ENCODE measurements at regions not wholly inside any gene's neighbourhood (a gene's known extent, or its start where the extent isn't known, plus 50 kb on each side); places are given as distances from the start of the nearest gene placed in this dataset.
"Not testable (repeated sequence)": the region's sequence is repeated elsewhere in the genome, so short reads cannot be mapped to it uniquely, and the experiment has no call there.

- no peak for DNase-seq (ENCODE audit: low read depth, low spot score)
Observed at GRCh38 chr14:95818581-95818980, 58.1 kb upstream of the TUNAR start.

- no peak for DNase-seq (ENCODE audit: low read depth, low spot score)
Observed at GRCh38 chr14:95817271-95817670, 59.4 kb upstream of the TUNAR start.

- DNase-seq (ENCODE audit: low read depth, low spot score), result no peak
Observed at GRCh38 chr14:95816539-95816938, 60.1 kb upstream of the TUNAR start.

DNA sequence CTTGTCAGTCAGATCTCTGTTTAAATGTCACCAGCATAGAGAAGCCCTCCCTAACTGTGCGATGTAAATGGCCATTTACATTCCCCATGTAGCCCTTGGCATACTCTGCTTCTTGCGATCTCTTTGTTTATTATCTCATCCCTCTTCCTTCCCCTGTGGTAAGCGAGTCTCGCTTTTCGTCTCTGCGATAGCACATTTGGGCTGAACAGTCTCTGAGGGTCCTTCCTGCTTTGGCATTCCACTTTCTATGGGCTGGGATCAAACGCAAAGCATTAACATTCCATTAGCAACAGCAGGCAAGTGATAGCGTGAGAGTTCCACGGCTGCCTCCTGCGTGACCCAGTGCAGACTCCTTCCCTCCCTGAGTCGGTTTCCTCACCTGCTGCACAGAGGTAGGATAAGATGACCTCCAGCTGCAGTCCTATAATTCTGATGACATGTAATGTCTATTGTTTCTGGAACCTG is 61.4 kb upstream of the TUNAR start:
- DNase-seq (ENCODE audit: low read depth, low spot score), result no peak

DNA sequence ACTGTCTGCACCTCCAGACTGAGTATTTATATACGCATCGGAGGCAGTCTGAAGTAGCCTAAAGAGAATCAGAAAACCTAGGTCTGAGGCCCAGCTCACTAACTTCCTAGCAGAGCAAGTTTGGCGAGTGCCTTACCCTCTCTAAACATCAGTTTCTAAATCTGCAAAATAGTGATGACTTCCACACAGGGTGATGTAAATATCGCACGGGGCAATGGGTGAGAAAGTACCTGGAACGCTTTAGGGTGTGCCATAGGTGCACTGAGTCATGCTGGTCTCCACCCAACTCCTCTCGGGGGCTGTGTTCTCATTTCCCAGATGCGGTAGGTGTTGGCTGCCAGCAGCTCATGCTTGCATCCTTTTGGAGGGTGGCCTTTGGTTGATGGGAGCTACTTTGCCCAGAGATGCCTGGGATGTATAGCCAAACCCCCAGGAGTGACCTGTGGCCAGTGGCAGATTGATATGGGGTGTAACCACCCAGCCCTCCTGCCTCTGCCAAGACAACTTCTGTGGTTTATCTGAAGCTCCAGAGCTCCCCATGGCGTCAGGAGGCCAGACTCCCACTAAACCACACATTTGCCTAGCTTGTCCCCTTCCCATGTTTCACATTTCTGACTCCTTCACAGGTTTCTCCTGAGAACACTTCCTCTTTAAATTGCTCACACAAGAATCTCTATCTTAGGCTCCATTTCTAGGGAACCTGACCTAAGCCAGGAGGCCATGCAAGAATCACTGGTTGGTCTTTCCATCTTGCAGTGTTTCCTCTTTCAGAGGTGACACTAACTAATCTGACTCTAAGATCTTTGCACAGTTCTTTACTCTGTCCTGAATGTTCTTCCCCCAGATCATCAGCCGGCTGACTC is 62.0 kb upstream of the TUNAR start:
- no peak for DNase-seq (ENCODE audit: low read depth, low spot score)

GRCh38 chr14:95811813-95812212 is 64.8 kb upstream of the TUNAR start:
- no peak for DNase-seq (ENCODE audit: low read depth, low spot score)

GRCh38 chr14:95808371-95808770 is 68.3 kb upstream of the TUNAR start:
- no peak for DNase-seq (ENCODE audit: low read depth, low spot score)

DNA sequence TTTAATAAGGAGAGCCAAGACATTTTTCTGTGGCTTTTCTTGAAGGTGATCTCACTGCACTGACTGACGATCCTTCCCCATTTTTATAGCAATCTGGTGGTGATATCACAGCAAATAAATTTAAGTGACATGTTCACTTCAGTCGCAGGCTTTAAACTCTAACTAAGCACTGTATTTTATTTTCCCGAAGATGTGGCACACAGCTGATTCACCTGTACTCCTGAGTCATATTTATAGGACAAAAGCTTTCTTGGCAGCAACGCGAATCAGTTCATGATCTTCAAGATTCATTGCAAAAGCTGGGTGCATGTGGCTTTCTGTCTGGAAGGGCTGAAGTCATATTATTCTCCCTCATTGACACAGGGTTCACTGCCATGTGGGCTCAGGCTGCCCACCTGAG is 79.8 kb upstream of the TUNAR start:
- DNase-seq (ENCODE audit: low read depth, low spot score), result no peak

DNA sequence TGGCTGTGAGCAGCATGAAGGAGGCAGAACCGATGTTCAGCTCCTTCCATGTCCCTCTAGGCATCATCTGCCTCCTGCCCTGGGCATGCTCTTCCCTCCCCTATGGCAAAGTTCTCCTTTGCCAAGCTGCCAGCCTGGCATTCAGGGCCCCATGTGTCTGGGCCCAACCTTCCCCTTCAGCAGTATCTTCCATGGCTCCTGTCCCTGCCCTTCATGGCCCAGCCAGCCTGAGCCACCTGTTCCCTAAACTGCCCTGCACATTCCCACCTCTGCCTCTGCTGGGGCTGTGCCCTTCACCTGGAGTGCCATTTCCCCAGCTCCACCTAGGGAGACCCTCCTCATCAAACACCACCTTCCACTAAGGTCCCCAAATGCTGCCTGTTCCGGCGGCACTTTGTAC is 74.0 kb upstream of the TCL1A start:
- no peak for DNase-seq (ENCODE audit: low read depth, low spot score)

DNA sequence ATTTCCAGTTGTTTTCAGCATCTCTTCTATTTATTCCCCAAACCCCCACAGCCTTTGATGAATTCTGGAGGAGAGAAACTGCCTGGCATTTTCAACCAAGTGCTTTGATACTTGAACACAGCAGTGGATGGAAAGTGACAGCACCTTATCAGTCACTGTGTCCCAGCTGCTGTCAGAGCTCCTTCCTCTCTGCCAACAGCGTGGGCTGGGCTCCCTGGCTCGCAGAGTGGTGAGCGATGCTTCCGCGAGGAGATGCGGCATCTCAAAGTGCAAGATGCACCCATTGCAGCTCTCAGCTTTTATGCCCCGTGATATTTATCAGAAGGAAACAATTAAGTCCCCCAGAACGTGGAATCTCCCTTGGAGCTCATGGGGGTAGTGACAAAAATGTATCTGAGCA is 72.6 kb upstream of the TCL1A start:
- no peak for DNase-seq (ENCODE audit: low read depth, low spot score)

- DNase-seq (ENCODE audit: low read depth, low spot score), result no peak
Observed at GRCh38 chr14:95784137-95784536, 70.2 kb upstream of the TCL1A start.

- DNase-seq (ENCODE audit: low read depth, low spot score), result no peak
Observed at GRCh38 chr14:95776798-95777534, 63.0 kb upstream of the TCL1A start.

DNA sequence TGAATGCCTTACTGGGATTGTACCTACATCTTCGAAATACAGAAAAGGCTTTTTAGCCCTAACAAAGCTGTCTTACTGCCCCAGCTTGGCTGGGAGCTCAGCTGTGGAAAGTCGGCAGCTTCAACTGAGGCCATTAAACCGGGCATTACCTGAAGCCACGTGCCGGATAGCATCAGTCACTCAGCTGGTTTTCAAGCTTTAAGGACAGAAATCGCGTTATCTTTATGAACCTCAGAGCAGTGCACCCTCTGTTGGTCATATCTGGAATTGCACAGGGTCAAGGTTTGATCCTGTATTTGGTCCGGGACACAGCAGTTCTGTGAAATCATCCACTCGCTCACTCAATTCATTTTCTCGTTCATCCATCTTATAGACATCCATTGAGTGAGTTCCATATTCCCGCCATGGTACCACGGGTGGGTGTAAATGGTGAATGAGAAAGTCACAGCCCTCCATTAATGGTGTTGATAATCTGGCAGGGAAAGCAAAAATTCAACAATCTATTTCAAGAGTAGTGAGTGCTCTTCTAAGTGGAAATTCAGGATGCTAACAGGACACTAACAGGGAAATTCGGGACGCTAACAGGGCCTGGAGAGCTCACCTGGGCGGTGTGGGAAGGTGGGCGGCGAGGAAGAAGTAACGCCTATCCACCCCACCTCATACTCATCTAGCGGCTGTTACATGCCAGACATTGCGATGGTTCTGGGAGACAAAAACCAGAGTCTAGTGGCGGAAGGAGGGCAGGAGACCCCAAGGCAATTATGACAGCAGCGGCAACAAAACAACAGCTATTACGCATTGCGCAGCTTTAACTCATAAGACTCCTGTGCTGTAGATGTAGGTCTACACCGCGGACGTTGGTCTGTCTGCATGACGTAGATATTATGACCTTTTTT is 60.6 kb upstream of the TCL1A start:
- DNase-seq (ENCODE audit: low read depth, low spot score), result peak; percentile 7

- DNase-seq (ENCODE audit: low read depth, low spot score), result no peak
Observed at GRCh38 chr14:95770777-95771176, 56.9 kb upstream of the TCL1A start.

DNA sequence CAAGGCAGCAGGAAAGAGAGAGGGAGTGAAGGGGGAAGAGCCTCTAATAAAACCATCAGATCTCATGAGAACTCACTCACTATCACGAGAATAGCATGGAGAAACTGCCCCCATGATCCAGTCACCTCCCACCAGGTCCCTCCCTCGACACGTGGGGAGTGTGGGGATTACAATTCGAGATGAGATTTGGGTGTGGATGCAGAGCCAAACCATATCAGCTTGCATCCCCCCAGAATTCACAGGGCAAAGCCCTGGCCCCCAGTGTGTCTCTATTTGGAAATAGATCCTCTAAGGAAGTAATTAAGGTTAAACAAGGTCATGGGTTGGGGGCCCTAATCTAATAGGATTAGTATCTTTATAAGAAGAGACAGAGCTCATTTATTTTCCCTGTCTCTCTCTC is 56.1 kb upstream of the TCL1A start:
- DNase-seq (ENCODE audit: low read depth, low spot score), result no peak

DNA sequence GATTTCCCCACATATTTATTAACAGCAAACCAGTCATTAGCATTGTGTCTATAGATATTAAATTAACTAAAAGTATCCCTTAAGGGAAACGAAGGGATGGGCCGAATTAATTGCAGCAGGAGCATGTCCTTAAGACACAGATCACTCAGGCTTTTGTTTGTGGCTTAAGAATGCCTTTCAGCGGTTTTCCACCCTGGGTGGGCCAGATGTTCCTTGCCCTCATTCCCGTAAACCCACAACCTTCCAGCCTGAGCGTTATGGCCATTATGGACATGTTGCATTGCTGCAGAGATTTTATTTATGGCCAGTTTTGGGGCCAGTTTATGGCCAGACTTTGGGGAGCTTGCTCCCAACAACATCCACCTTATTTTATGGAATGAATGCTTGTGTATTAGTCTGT is 55.5 kb upstream of the TCL1A start:
- not testable (repeated sequence) for DNase-seq (ENCODE audit: low read depth, low spot score)

DNA sequence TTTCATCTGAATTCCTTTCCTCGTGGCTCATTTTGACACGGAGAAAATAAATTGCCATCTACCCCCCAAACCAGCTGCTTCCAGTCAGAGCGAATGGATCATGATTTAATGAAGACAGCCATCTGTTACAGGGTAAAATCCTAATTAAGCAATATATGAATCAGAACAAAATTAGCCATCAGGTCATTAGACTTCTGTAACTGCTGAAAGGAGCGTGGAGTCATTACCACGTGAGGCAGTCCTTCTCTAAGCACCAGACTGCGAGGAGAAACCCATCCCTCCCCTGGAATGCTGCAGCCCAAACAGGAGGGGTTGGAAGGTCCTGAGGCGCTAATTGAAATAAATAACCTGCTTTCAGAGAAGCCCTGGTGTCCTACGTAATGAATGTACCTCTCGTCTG is 51.1 kb upstream of the TCL1A start:
- DNase-seq (ENCODE audit: low read depth, low spot score), result no peak

DNA sequence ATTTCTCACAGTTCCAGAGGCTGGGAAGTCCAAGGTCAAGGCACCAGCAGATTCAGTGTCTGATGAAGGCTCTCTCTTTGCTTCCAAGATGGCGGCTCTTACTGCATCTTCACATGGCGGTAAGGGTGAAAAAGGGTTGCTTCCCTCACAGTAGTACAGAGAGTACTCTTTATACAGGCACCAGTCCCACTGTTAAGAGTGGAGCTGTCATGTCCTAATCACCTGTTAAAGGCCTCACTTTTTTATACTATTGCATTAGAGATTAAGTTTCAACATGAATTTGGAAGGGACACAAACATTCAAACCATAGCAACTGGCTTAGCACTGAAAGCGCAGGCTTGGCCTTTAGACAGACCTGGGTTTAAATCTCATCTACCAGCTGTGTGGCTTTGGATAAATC is 50.0 kb upstream of the TCL1A start:
- DNase-seq (ENCODE audit: low read depth, low spot score), result no peak
